Progenitor cell of endocrine pancreas (in vitro differentiated cells): ENCODE measurements at regions not wholly inside any gene's neighbourhood (a gene's known extent, or its start where the extent isn't known, plus 50 kb on each side); places are given as distances from the start of the nearest gene placed in this dataset.

Experiments
- DNase-seq: peaks from one replicate; pipeline ENCODE4 v3.0.0; 2021; ENCODE audit warnings: low spot score; ENCODE audit not compliant: unreplicated experiment
- H3K27ac Mint-ChIP-seq: 2 replicates; pipeline ENCODE4 v1.8.0; 2021; ENCODE audit warnings: mild to moderate bottlenecking, moderate library complexity, mixed read lengths
- H3K27me3 Mint-ChIP-seq: 2 replicates; pipeline ENCODE4 v1.8.0; 2021; ENCODE audit warnings: mixed read lengths
- H3K36me3 Mint-ChIP-seq: 2 replicates; pipeline ENCODE4 v1.8.0; 2022; ENCODE audit warnings: mixed read lengths; ENCODE audit not compliant: insufficient read depth
- H3K4me1 Mint-ChIP-seq: 2 replicates; pipeline ENCODE4 v1.8.0; 2021; ENCODE audit warnings: low read depth, mixed read lengths
- H3K4me3 Mint-ChIP-seq: 2 replicates; pipeline ENCODE4 v1.8.0; 2021; ENCODE audit warnings: low read depth, mild to moderate bottlenecking, moderate library complexity, mixed read lengths
- H3K9me3 Mint-ChIP-seq: 2 replicates; pipeline ENCODE4 v1.8.0; 2021; ENCODE audit warnings: low read depth, mixed read lengths
- CTCF ChIP-seq: fragments of 200-600 bp; sonication (generic); IDR thresholded peaks from one replicate; pipeline ENCODE4 v1.5.0; 2021; ENCODE audit warnings: antibody characterized with exemption, mild to moderate bottlenecking; ENCODE audit not compliant: unreplicated experiment

GRCh38 chr5:174172152-174172551 lies 126.6 kb downstream of the NSG2 start:
- Mint-ChIP-seq H3K27ac (peak overlapping the region; percentile 37), H3K4me1 (no peaks in the 10 kb centered on the region), H3K9me3 (no peaks in the 10 kb centered on the region), H3K36me3 (no peaks in the 10 kb centered on the region), H3K4me3 (no peak overlapping the region), H3K27me3 (peaks cover 4% of the 10 kb centered on the region)
- no peak for DNase-seq
- no peak for TF ChIP-seq CTCF

GRCh38 chr5:174172566-174172965 lies 127.1 kb downstream of the NSG2 start:
- Mint-ChIP-seq H3K4me1 (no peaks in the 10 kb centered on the region), H3K36me3 (no peaks in the 10 kb centered on the region), H3K4me3 (no peak overlapping the region), H3K27me3 (peaks cover 4% of the 10 kb centered on the region), H3K9me3 (no peaks in the 10 kb centered on the region), H3K27ac (peak overlapping the region; percentile 42)
- no peak for TF ChIP-seq CTCF
- no peak for DNase-seq

GRCh38 chr5:174173766-174174165 lies 128.3 kb downstream of the NSG2 start:
- Mint-ChIP-seq H3K9me3 (no peaks in the 10 kb centered on the region), H3K36me3 (no peaks in the 10 kb centered on the region), H3K4me3 (no peak overlapping the region), H3K4me1 (no peaks in the 10 kb centered on the region), H3K27me3 (peaks cover 11% of the 10 kb centered on the region), H3K27ac (no peak overlapping the region)
- no peak for DNase-seq
- no peak for TF ChIP-seq CTCF

GRCh38 chr5:174175716-174176268 lies 130.3 kb downstream of the NSG2 start:
- Mint-ChIP-seq H3K27ac (no peak overlapping the region), H3K36me3 (no peaks in the 10 kb centered on the region), H3K4me3 (no peak overlapping the region), H3K27me3 (peaks cover 13% of the 10 kb centered on the region), H3K9me3 (no peaks in the 10 kb centered on the region), H3K4me1 (no peaks in the 10 kb centered on the region)
- no peak for DNase-seq
- TF ChIP-seq CTCF = no peak

GRCh38 chr5:174176511-174176910 lies 131.0 kb downstream of the NSG2 start:
- H3K36me3 Mint-ChIP-seq = no peaks in the 10 kb centered on the region
- no peaks in the 10 kb centered on the region for H3K9me3 Mint-ChIP-seq
- no peak for TF ChIP-seq CTCF
- no peak overlapping the region for H3K27ac Mint-ChIP-seq
- DNase-seq = no peak
- peaks cover 19% of the 10 kb centered on the region for H3K27me3 Mint-ChIP-seq
- no peak overlapping the region for H3K4me3 Mint-ChIP-seq
- H3K4me1 Mint-ChIP-seq = no peaks in the 10 kb centered on the region
